ENCODE measurements at regions not wholly inside any gene's neighbourhood (a gene's known extent, or its start where the extent isn't known, plus 50 kb on each side); places are given as distances from the start of the nearest gene placed in this dataset.
"Not testable (repeated sequence)": the region's sequence is repeated elsewhere in the genome, so short reads cannot be mapped to it uniquely, and the experiment has no call there.

GRCh38 chr2:184993746-184994145 is 395.4 kb downstream of the ZNF804A start:
- no peak for DNase-seq

GRCh38 chr2:185006481-185006880 is 408.2 kb downstream of the ZNF804A start:
- no peak for DNase-seq

GRCh38 chr2:185012643-185013042 is 414.3 kb downstream of the ZNF804A start:
- no peak for DNase-seq

- no peak for DNase-seq
Measured at GRCh38 chr2:185014076-185014475, 415.7 kb downstream of the ZNF804A start.

GRCh38 chr2:185025891-185026290 is 427.6 kb downstream of the ZNF804A start:
- not testable (repeated sequence) for DNase-seq

GRCh38 chr2:185035906-185036305 is 437.6 kb downstream of the ZNF804A start:
- DNase-seq: no peak

- no peak for DNase-seq
Measured at GRCh38 chr2:185044323-185044874, 446.1 kb downstream of the ZNF804A start.

- DNase-seq: no peak
Measured at GRCh38 chr2:185050804-185051203, 452.5 kb downstream of the ZNF804A start.

GRCh38 chr2:185063761-185064160 is 465.4 kb downstream of the ZNF804A start:
- DNase-seq: no peak

GRCh38 chr2:185066128-185066527 is 467.8 kb downstream of the ZNF804A start:
- DNase-seq: no peak

GRCh38 chr2:185069107-185069506 is 470.8 kb downstream of the ZNF804A start:
- DNase-seq: no peak

- DNase-seq: no peak
Measured at GRCh38 chr2:185074156-185074555, 475.8 kb downstream of the ZNF804A start.

- no peak for DNase-seq
Measured at GRCh38 chr2:185082749-185083148, 484.4 kb downstream of the ZNF804A start.

- no peak for DNase-seq
Measured at GRCh38 chr2:185108588-185108987, 510.3 kb downstream of the ZNF804A start.

- DNase-seq: no peak
Measured at GRCh38 chr2:185127412-185127811, 529.1 kb downstream of the ZNF804A start.

- DNase-seq: no peak
Measured at GRCh38 chr2:185128346-185128745, 530.0 kb downstream of the ZNF804A start.

GRCh38 chr2:185128996-185129395 is 530.7 kb downstream of the ZNF804A start:
- DNase-seq: no peak

GRCh38 chr2:185130685-185131084 is 532.4 kb downstream of the ZNF804A start:
- DNase-seq: no peak

GRCh38 chr2:185132501-185133041 is 534.2 kb downstream of the ZNF804A start:
- no peak for DNase-seq

GRCh38 chr2:185137700-185138099 is 539.4 kb downstream of the ZNF804A start:
- no peak for DNase-seq

GRCh38 chr2:185142677-185143076 is 544.3 kb downstream of the ZNF804A start:
- DNase-seq: no peak

- no peak for DNase-seq
Measured at GRCh38 chr2:185144159-185144919, 546.0 kb downstream of the ZNF804A start.

GRCh38 chr2:185145316-185146121 is 547.2 kb downstream of the ZNF804A start:
- DNase-seq: no peak

- DNase-seq: no peak
Measured at GRCh38 chr2:185147361-185147760, 549.0 kb downstream of the ZNF804A start.
